Osteocyte (in vitro differentiated cells): ENCODE measurements at regions not wholly inside any gene's neighbourhood (a gene's known extent, or its start where the extent isn't known, plus 50 kb on each side); places are given as distances from the start of the nearest gene placed in this dataset.

Experiments used
- DNase-seq: peaks from one replicate; pipeline ENCODE4 v3.0.0; 2021; ENCODE audit warnings: mixed read lengths; ENCODE audit not compliant: unreplicated experiment; ENCODE audit errors: extremely low spot score
- H3K27ac Mint-ChIP-seq: one replicate; pipeline ENCODE4 v1.8.0; 2021; ENCODE audit warnings: mild to moderate bottlenecking, mixed read lengths; ENCODE audit not compliant: unreplicated experiment
- H3K27me3 Mint-ChIP-seq: one replicate; pipeline ENCODE4 v1.8.0; 2021; ENCODE audit warnings: mixed read lengths; ENCODE audit not compliant: unreplicated experiment
- H3K36me3 Mint-ChIP-seq: one replicate; pipeline ENCODE4 v1.8.0; 2021; ENCODE audit warnings: mixed read lengths; ENCODE audit not compliant: unreplicated experiment
- H3K4me1 Mint-ChIP-seq: one replicate; pipeline ENCODE4 v1.8.0; 2021; ENCODE audit warnings: mixed read lengths; ENCODE audit not compliant: unreplicated experiment
- H3K4me3 Mint-ChIP-seq: one replicate; pipeline ENCODE4 v1.8.0; 2021; ENCODE audit warnings: mild to moderate bottlenecking, moderate library complexity, mixed read lengths; ENCODE audit not compliant: unreplicated experiment
- H3K9me3 Mint-ChIP-seq: one replicate; pipeline ENCODE4 v1.8.0; 2021; ENCODE audit warnings: mixed read lengths; ENCODE audit not compliant: unreplicated experiment
- CTCF ChIP-seq: fragments of 200-600 bp; sonication (generic); IDR thresholded peaks from 2 replicates; pipeline ENCODE4 v1.5.0; 2021; ENCODE audit warnings: antibody characterized with exemption, mild to moderate bottlenecking, moderate library complexity

- Mint-ChIP-seq H3K4me3 (no peak overlapping the region), H3K27ac (no peak overlapping the region), H3K9me3 (no peaks in the 10 kb centered on the region), H3K4me1 (peaks cover 2% of the 10 kb centered on the region), H3K36me3 (no peaks in the 10 kb centered on the region), H3K27me3 (peaks cover 28% of the 10 kb centered on the region)
- TF ChIP-seq CTCF: no peak
- no peak for DNase-seq
Measured at GRCh38 chr2:120465012-120465700, 119.2 kb downstream of the INHBB start.

GRCh38 chr2:120465701-120465988 lies 119.7 kb downstream of the INHBB start:
- peaks cover 6% of the 10 kb centered on the region for H3K4me1 Mint-ChIP-seq
- no peak for DNase-seq
- no peak overlapping the region for H3K4me3 Mint-ChIP-seq
- peaks cover 25% of the 10 kb centered on the region for H3K27me3 Mint-ChIP-seq
- no peak overlapping the region for H3K27ac Mint-ChIP-seq
- TF ChIP-seq CTCF: no peak
- no peaks in the 10 kb centered on the region for H3K36me3 Mint-ChIP-seq
- no peaks in the 10 kb centered on the region for H3K9me3 Mint-ChIP-seq

DNA sequence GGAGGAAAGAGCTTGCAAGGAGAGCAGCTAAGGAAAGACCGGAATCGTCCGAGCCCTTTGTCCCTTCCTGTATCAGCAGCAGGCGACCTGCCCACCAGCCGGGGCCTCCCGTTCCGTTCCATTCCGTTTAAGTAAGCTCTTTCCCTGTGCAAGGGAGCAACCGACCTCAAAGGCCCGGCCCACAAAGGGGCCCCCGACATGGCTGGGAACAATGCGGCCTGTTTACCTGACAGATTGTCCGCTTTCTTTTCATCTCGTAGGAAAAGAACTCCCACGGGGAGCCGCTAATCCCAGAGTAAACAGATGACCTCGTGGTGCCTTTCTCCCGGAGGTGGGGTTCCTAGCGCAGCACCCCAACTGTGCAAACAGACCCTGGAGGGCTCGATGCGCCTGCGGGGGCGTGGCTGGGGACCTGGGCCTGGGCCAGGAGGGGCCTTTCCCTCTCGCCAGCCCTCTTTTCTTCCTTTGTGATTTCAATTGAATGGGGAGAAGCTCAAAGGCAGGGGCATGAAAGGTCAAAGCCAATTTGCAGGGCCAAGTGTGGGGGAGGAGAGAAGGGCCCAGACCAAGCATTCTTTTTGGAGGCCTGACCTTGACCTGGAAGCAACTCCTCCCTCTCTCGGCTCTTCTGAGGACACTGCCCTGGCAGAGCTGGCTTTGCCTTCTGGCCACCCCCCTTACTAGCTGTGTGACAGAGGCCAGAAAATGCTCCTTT lies 120.2 kb downstream of the INHBB start:
- peaks cover 20% of the 10 kb centered on the region for H3K27me3 Mint-ChIP-seq
- TF ChIP-seq CTCF: no peak
- DNase-seq: no peak
- H3K27ac Mint-ChIP-seq: no peak overlapping the region
- H3K4me1 Mint-ChIP-seq: peaks cover 6% of the 10 kb centered on the region
- no peak overlapping the region for H3K4me3 Mint-ChIP-seq
- H3K36me3 Mint-ChIP-seq: no peaks in the 10 kb centered on the region
- no peaks in the 10 kb centered on the region for H3K9me3 Mint-ChIP-seq

DNA sequence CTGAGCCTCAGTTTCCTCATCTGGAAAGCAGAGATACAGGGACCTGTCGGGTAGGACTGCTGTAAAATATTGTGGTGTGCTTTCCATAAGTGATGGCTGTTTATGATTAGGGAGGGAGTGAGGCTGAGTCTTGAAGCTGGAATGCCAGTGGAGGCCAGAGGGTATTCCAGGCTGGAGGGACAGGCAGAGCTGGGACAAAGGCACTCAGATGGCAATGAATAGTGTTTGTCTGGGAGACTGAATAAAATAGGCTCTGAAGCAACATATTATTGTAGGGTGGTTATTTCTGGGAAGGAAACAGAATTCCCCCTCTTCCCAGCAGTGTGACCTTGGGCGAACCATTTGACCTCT lies 120.7 kb downstream of the INHBB start:
- no peaks in the 10 kb centered on the region for H3K9me3 Mint-ChIP-seq
- H3K4me3 Mint-ChIP-seq: no peak overlapping the region
- no peaks in the 10 kb centered on the region for H3K36me3 Mint-ChIP-seq
- peaks cover 6% of the 10 kb centered on the region for H3K4me1 Mint-ChIP-seq
- no peak overlapping the region for H3K27ac Mint-ChIP-seq
- no peak for DNase-seq
- peaks cover 15% of the 10 kb centered on the region for H3K27me3 Mint-ChIP-seq
- TF ChIP-seq CTCF: no peak

- DNase-seq: no peak
- H3K4me1 Mint-ChIP-seq: peaks cover 6% of the 10 kb centered on the region
- no peak overlapping the region for H3K4me3 Mint-ChIP-seq
- H3K27me3 Mint-ChIP-seq: peaks cover 6% of the 10 kb centered on the region
- no peak overlapping the region for H3K27ac Mint-ChIP-seq
- H3K9me3 Mint-ChIP-seq: peaks cover 7% of the 10 kb centered on the region
- H3K36me3 Mint-ChIP-seq: peaks cover 2% of the 10 kb centered on the region
- TF ChIP-seq CTCF: no peak
Measured at GRCh38 chr2:120468136-120468535, 122.2 kb downstream of the INHBB start.
